Gastroesophageal sphincter (tissue), 4 donors: ENCODE measurements at regions not wholly inside any gene's neighbourhood (a gene's known extent, or its start where the extent isn't known, plus 50 kb on each side); places are given as distances from the start of the nearest gene placed in this dataset.

Experiments
- ATAC-seq: fragments of 150-250 bp; one replicate; pipeline ENCODE4 v1.9.1; 2016; ENCODE audit warnings: mild to moderate bottlenecking, moderate library complexity
- H3K27ac ChIP-seq, 4 donors: fragments of 200-600 bp; sonication (generic) in 3 of 4; 1 replicate in 3 of 4; 2 replicates in 1 of 4; pipeline ENCODE4 v1.5.1; 2016 to 2019
- H3K27me3 ChIP-seq: fragments of 200-600 bp; sonication (generic); one replicate; pipeline ENCODE4 v1.5.1; 2019
- H3K36me3 ChIP-seq, 2 donors: fragments of 200-600 bp; sonication (generic); one replicate each; pipeline ENCODE4 v1.5.1; 2019; ENCODE audit warnings: control low read depth in 1 of 2
- H3K4me1 ChIP-seq, 3 donors: fragments of 200-600 bp; sonication (generic); 1 replicate in 2 of 3; 2 replicates in 1 of 3; pipeline ENCODE4 v1.5.1; 2016 to 2019; ENCODE audit warnings: control low read depth in 2 of 3
- H3K4me3 ChIP-seq, 2 donors: fragments of 200-600 bp; sonication (generic); one replicate each; pipeline ENCODE4 v1.5.1; 2019; ENCODE audit warnings: mild to moderate bottlenecking in 1 of 2, moderate library complexity in 1 of 2
- H3K9me3 ChIP-seq, 3 donors: fragments of 200-600 bp; sonication (generic); one replicate each; pipeline ENCODE4 v1.5.1; 2017 to 2019; ENCODE audit warnings: control low read depth in 2 of 3
- CTCF ChIP-seq, 4 experiments: fragments of 200-600 bp in 2 of 4; fragments of 450-650 bp in 2 of 4; sonication (generic) in 1 of 4; IDR thresholded peaks; one replicate each; pipeline ENCODE4 v1.5.1; 2017 to 2019; ENCODE audit warnings: antibody characterized with exemption in 4 of 4, mild to moderate bottlenecking in 2 of 4, moderate library complexity in 2 of 4
- EP300 ChIP-seq: sonication (generic); formaldehyde crosslinking; IDR thresholded peaks from one replicate; pipeline ENCODE4 v1.6.1; 2017; ENCODE audit warnings: antibody characterized with exemption, mild to moderate bottlenecking
- POLR2A ChIP-seq, 2 donors: fragments of 450-650 bp; IDR thresholded peaks; one replicate each; pipeline ENCODE4 v1.6.1; 2017; ENCODE audit warnings: antibody characterized with exemption in 2 of 2, mild to moderate bottlenecking in 2 of 2, moderate library complexity in 1 of 2
- POLR2AphosphoS5 ChIP-seq: sonication (generic); formaldehyde crosslinking; IDR thresholded peaks from one replicate; pipeline ENCODE4 v1.6.1; 2017; ENCODE audit warnings: antibody characterized with exemption
- WGBS, 2 donors: methylation state at CpG; one replicate each; pipeline ENCODE4 v1.1.5; 2018; ENCODE audit warnings: low coverage in 1 of 2; 5-methylcytosine and 5-hydroxymethylcytosine counted together

DNA sequence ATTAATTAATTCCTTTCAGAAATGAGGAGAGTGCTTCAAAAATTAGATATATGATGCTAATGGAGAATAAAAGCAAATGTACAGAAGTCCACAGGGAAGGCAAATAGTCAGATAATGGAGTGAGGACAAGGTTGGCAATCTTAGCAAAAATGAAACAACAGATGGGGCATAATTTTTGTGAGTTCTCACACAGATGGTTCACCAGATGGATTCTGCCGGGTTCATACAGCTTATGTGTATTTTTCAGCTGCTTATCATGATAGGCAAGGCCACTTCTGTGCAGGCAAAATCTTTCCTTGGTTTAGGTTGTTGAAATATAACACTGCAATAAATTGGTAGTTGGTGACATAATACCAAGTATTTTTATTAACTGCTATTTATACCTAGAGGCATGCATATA is 1539.0 kb upstream of the IGFBP7 start:
- Histone ChIP-seq H3K9me3 (no peaks in the 10 kb centered on the region), H3K4me1 (no peaks in the 10 kb centered on the region), H3K36me3 (no peaks in the 10 kb centered on the region), H3K4me3 (no peak overlapping the region), H3K27me3 (no peaks in the 10 kb centered on the region), H3K27ac (no peak overlapping the region)
- ATAC-seq: no peak
- whole genome bisulfite sequencing, 2 donors: 76 to 83% methylated on average over 1 of the region's 1 CpG
- no peak for TF ChIP-seq EP300
- no peak for TF ChIP-seq POLR2AphosphoS5
- no peak for TF ChIP-seq POLR2A (IDR thresholded peaks at IDR 0.05)
- TF ChIP-seq CTCF (IDR thresholded peaks at IDR 0.05): no peak

- WGBS, 2 donors: 82 to 91% methylated on average over 3 of the region's 3 CpGs
- Histone ChIP-seq H3K27me3 (no peaks in the 10 kb centered on the region), H3K4me1 (no peaks in the 10 kb centered on the region), H3K36me3 (no peaks in the 10 kb centered on the region), H3K4me3 (no peak overlapping the region), H3K27ac (no peak overlapping the region), H3K9me3 (no peaks in the 10 kb centered on the region)
- no peak for ATAC-seq
- TF ChIP-seq EP300 (no peak), POLR2AphosphoS5 (no peak), CTCF (IDR thresholded peaks at IDR 0.05) (no peak), POLR2A (IDR thresholded peaks at IDR 0.05) (no peak)
Observed at GRCh38 chr4:58646126-58646525, 1535.9 kb upstream of the IGFBP7 start.

GRCh38 chr4:58644549-58644948 is 1534.4 kb upstream of the IGFBP7 start:
- Histone ChIP-seq H3K4me3 (no peak overlapping the region), H3K36me3 (no peaks in the 10 kb centered on the region), H3K4me1 (no peaks in the 10 kb centered on the region), H3K27me3 (no peaks in the 10 kb centered on the region), H3K9me3 (no peaks in the 10 kb centered on the region), H3K27ac (no peak overlapping the region)
- 71 to 73% methylated on average over 3 of the region's 3 CpGs for WGBS, 2 donors
- ATAC-seq: no peak
- TF ChIP-seq POLR2AphosphoS5 (no peak), POLR2A (IDR thresholded peaks at IDR 0.05) (no peak), CTCF (IDR thresholded peaks at IDR 0.05) (no peak), EP300 (no peak)

- H3K36me3 ChIP-seq: no peaks in the 10 kb centered on the region
- TF ChIP-seq EP300 (no peak), POLR2AphosphoS5 (no peak), POLR2A (IDR thresholded peaks at IDR 0.05) (no peak), CTCF (IDR thresholded peaks at IDR 0.05) (no peak)
- ATAC-seq: no peak
- no peak overlapping the region for H3K27ac ChIP-seq
- no peaks in the 10 kb centered on the region for H3K27me3 ChIP-seq
- WGBS, 2 donors: 71 to 83% methylated on average over 2 of the region's 2 CpGs
- no peak overlapping the region for H3K4me3 ChIP-seq
- H3K4me1 ChIP-seq: no peaks in the 10 kb centered on the region
- no peaks in the 10 kb centered on the region for H3K9me3 ChIP-seq
Observed at GRCh38 chr4:58636381-58636780, 1526.2 kb upstream of the IGFBP7 start.

DNA sequence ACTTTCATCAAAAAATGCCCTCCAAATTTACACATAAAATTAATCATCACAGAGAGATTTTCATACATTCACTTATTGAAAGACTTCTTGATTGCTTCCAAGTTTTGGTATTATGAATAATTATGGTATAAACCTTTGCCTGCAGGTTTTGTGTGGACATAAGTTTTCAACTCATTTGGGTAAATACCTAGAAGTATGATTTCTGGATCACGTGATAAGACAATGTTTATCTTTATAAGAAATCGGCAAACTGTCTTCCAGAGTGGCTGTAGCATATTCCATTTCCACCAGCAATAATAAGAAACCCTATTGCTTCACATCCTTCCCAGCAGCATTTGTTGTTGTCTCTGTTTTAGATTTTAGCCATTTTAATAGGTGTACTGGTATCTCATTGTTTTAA is 1507.0 kb upstream of the IGFBP7 start:
- H3K27me3 ChIP-seq: no peaks in the 10 kb centered on the region
- 65 to 85% methylated on average over 2 of the region's 2 CpGs for WGBS, 2 donors
- TF ChIP-seq CTCF (IDR thresholded peaks at IDR 0.05) (no peak), EP300 (no peak), POLR2A (IDR thresholded peaks at IDR 0.05) (no peak), POLR2AphosphoS5 (no peak)
- no peak overlapping the region for H3K27ac ChIP-seq
- peaks cover 0 to 4% (median 0%) of the 10 kb centered on the region in 3 donors for H3K9me3 ChIP-seq
- no peaks in the 10 kb centered on the region for H3K36me3 ChIP-seq
- ATAC-seq: no peak
- no peak overlapping the region for H3K4me3 ChIP-seq
- H3K4me1 ChIP-seq: no peaks in the 10 kb centered on the region
